Dendritic cell treated with granulocyte-macrophage colony-stimulating factor and Interleukin-4, amounts not matched to agents 40 ng/mL and 50 ng/mL, for 4 days (primary cell): ENCODE measurements at regions not wholly inside any gene's neighbourhood (a gene's known extent, or its start where the extent isn't known, plus 50 kb on each side); places are given as distances from the start of the nearest gene placed in this dataset.

Source experiments
- H3K27ac Mint-ChIP-seq: one replicate; pipeline ENCODE4 v1.8.0; 2022; ENCODE audit warnings: mild to moderate bottlenecking, mixed read lengths
- H3K27me3 Mint-ChIP-seq: one replicate; pipeline ENCODE4 v1.8.0; 2022; ENCODE audit warnings: mild to moderate bottlenecking, mixed read lengths
- H3K36me3 Mint-ChIP-seq: one replicate; pipeline ENCODE4 v1.8.0; 2022; ENCODE audit warnings: low read depth, mixed read lengths
- H3K4me1 Mint-ChIP-seq: one replicate; pipeline ENCODE4 v1.8.0; 2022; ENCODE audit warnings: low read depth, mixed read lengths
- H3K4me3 Mint-ChIP-seq: one replicate; pipeline ENCODE4 v1.8.0; 2022; ENCODE audit warnings: mild to moderate bottlenecking, moderate library complexity, mixed read lengths
- H3K9me3 Mint-ChIP-seq: one replicate; pipeline ENCODE4 v1.8.0; 2022; ENCODE audit warnings: mixed read lengths
- intact Hi-C: fragments of 100-400 bp; cut with micrococcal nuclease; formaldehyde crosslinking; loops from one replicate; pipeline ENCODE4 v1.15.0; 2022

- H3K27me3 Mint-ChIP-seq = no peaks in the 10 kb centered on the region
- no peaks in the 10 kb centered on the region for H3K36me3 Mint-ChIP-seq
- no peaks in the 10 kb centered on the region for H3K4me1 Mint-ChIP-seq
Measured at GRCh38 chr13:99702687-99703319, 201.5 kb downstream of the TM9SF2 start.

GRCh38 chr13:99700468-99700867 lies 199.2 kb downstream of the TM9SF2 start:
- no peaks in the 10 kb centered on the region for H3K36me3 Mint-ChIP-seq
- H3K4me1 Mint-ChIP-seq = no peaks in the 10 kb centered on the region
- intact Hi-C loops = no loop called here
- H3K27ac Mint-ChIP-seq = no peak overlapping the region
- H3K9me3 Mint-ChIP-seq = no peaks in the 10 kb centered on the region
- H3K4me3 Mint-ChIP-seq = no peak overlapping the region
- no peaks in the 10 kb centered on the region for H3K27me3 Mint-ChIP-seq

More at GRCh38 chr13:99702687-99703319, 201.5 kb downstream of the TM9SF2 start:
- Mint-ChIP-seq H3K9me3 (no peaks in the 10 kb centered on the region), H3K4me3 (no peak overlapping the region), H3K27ac (no peak overlapping the region)
- intact Hi-C loops = no loop called here

- Mint-ChIP-seq H3K27me3 (no peaks in the 10 kb centered on the region), H3K9me3 (no peaks in the 10 kb centered on the region), H3K27ac (no peak overlapping the region), H3K36me3 (no peaks in the 10 kb centered on the region), H3K4me3 (no peak overlapping the region), H3K4me1 (no peaks in the 10 kb centered on the region)
- intact Hi-C loops = no loop called here
Measured at GRCh38 chr13:99698816-99699099, 197.5 kb downstream of the TM9SF2 start.

- no peaks in the 10 kb centered on the region for H3K27me3 Mint-ChIP-seq
- no peaks in the 10 kb centered on the region for H3K36me3 Mint-ChIP-seq
- H3K9me3 Mint-ChIP-seq = no peaks in the 10 kb centered on the region
- no peak overlapping the region for H3K27ac Mint-ChIP-seq
- H3K4me3 Mint-ChIP-seq = no peak overlapping the region
- H3K4me1 Mint-ChIP-seq = no peaks in the 10 kb centered on the region
- intact Hi-C loops = no loop called here
Measured at GRCh38 chr13:99698010-99698815, 196.9 kb downstream of the TM9SF2 start.

GRCh38 chr13:99695857-99696256 lies 194.6 kb downstream of the TM9SF2 start:
- no peaks in the 10 kb centered on the region for H3K9me3 Mint-ChIP-seq
- intact Hi-C loops = no loop called here

GRCh38 chr13:99693852-99694611 lies 192.8 kb downstream of the TM9SF2 start:
- Mint-ChIP-seq H3K4me1 (no peaks in the 10 kb centered on the region), H3K36me3 (no peaks in the 10 kb centered on the region), H3K27me3 (peaks cover 1% of the 10 kb centered on the region), H3K9me3 (no peaks in the 10 kb centered on the region), H3K27ac (no peak overlapping the region), H3K4me3 (no peak overlapping the region)
- intact Hi-C loops = no loop called here

More at GRCh38 chr13:99695857-99696256, 194.6 kb downstream of the TM9SF2 start:
- Mint-ChIP-seq H3K4me1 (no peaks in the 10 kb centered on the region), H3K4me3 (no peak overlapping the region), H3K36me3 (no peaks in the 10 kb centered on the region), H3K27me3 (no peaks in the 10 kb centered on the region), H3K27ac (no peak overlapping the region)

GRCh38 chr13:99693351-99693750 lies 192.1 kb downstream of the TM9SF2 start:
- Mint-ChIP-seq H3K9me3 (no peaks in the 10 kb centered on the region), H3K4me3 (no peak overlapping the region)

GRCh38 chr13:99692854-99693253 lies 191.6 kb downstream of the TM9SF2 start:
- Mint-ChIP-seq H3K36me3 (no peaks in the 10 kb centered on the region), H3K9me3 (no peaks in the 10 kb centered on the region), H3K27me3 (peaks cover 1% of the 10 kb centered on the region), H3K27ac (no peak overlapping the region), H3K4me3 (no peak overlapping the region), H3K4me1 (no peaks in the 10 kb centered on the region)
- intact Hi-C loops = no loop called here

More at GRCh38 chr13:99693351-99693750, 192.1 kb downstream of the TM9SF2 start:
- no peaks in the 10 kb centered on the region for H3K4me1 Mint-ChIP-seq
- no peaks in the 10 kb centered on the region for H3K36me3 Mint-ChIP-seq
- no peak overlapping the region for H3K27ac Mint-ChIP-seq
- intact Hi-C loops = no loop called here
- H3K27me3 Mint-ChIP-seq = peaks cover 1% of the 10 kb centered on the region

- H3K4me1 Mint-ChIP-seq = no peaks in the 10 kb centered on the region
- H3K36me3 Mint-ChIP-seq = no peaks in the 10 kb centered on the region
- H3K9me3 Mint-ChIP-seq = no peaks in the 10 kb centered on the region
- intact Hi-C loops = no loop called here
- H3K27ac Mint-ChIP-seq = no peak overlapping the region
- H3K27me3 Mint-ChIP-seq = peaks cover 1% of the 10 kb centered on the region
- no peak overlapping the region for H3K4me3 Mint-ChIP-seq
Measured at GRCh38 chr13:99691552-99691951, 190.3 kb downstream of the TM9SF2 start.

GRCh38 chr13:99690426-99691174 lies 189.3 kb downstream of the TM9SF2 start:
- H3K36me3 Mint-ChIP-seq = no peaks in the 10 kb centered on the region
- H3K4me1 Mint-ChIP-seq = no peaks in the 10 kb centered on the region
- H3K9me3 Mint-ChIP-seq = no peaks in the 10 kb centered on the region
- peaks cover 1% of the 10 kb centered on the region for H3K27me3 Mint-ChIP-seq
- no peak overlapping the region for H3K4me3 Mint-ChIP-seq
- H3K27ac Mint-ChIP-seq = no peak overlapping the region
- intact Hi-C loops = no loop called here

GRCh38 chr13:99689955-99690354 lies 188.7 kb downstream of the TM9SF2 start:
- Mint-ChIP-seq H3K27ac (no peak overlapping the region), H3K36me3 (no peaks in the 10 kb centered on the region), H3K4me1 (no peaks in the 10 kb centered on the region), H3K9me3 (no peaks in the 10 kb centered on the region), H3K4me3 (no peak overlapping the region), H3K27me3 (peaks cover 1% of the 10 kb centered on the region)
- intact Hi-C loops = no loop called here

- H3K36me3 Mint-ChIP-seq = no peaks in the 10 kb centered on the region
- peaks cover 1% of the 10 kb centered on the region for H3K27me3 Mint-ChIP-seq
- intact Hi-C loops = no loop called here
- no peak overlapping the region for H3K4me3 Mint-ChIP-seq
- no peaks in the 10 kb centered on the region for H3K4me1 Mint-ChIP-seq
- H3K9me3 Mint-ChIP-seq = no peaks in the 10 kb centered on the region
- no peak overlapping the region for H3K27ac Mint-ChIP-seq
Measured at GRCh38 chr13:99688776-99689175, 187.5 kb downstream of the TM9SF2 start.

- Mint-ChIP-seq H3K4me3 (no peak overlapping the region), H3K9me3 (no peaks in the 10 kb centered on the region)
Measured at GRCh38 chr13:99687723-99688397, 186.6 kb downstream of the TM9SF2 start.

More at GRCh38 chr13:99687723-99688397, 186.6 kb downstream of the TM9SF2 start:
- peaks cover 1% of the 10 kb centered on the region for H3K27me3 Mint-ChIP-seq
- no peak overlapping the region for H3K27ac Mint-ChIP-seq
- H3K4me1 Mint-ChIP-seq = no peaks in the 10 kb centered on the region
- intact Hi-C loops = no loop called here
- H3K36me3 Mint-ChIP-seq = no peaks in the 10 kb centered on the region
